SH-SY5Y (cell line): ENCODE measurements at regions not wholly inside any gene's neighbourhood (a gene's known extent, or its start where the extent isn't known, plus 50 kb on each side); places are given as distances from the start of the nearest gene placed in this dataset.

Experiments used
- GATA2 ChIP-seq: IDR thresholded peaks from 2 replicates; pipeline ENCODE4 v1.6.1; 2011; ENCODE audit warnings: mild to moderate bottlenecking, low read depth, low read length
- GATA3 ChIP-seq: IDR thresholded peaks from 2 replicates; pipeline ENCODE4 v1.6.1; 2011; ENCODE audit warnings: low read depth, mild to moderate bottlenecking, low read length, moderate library complexity

DNA sequence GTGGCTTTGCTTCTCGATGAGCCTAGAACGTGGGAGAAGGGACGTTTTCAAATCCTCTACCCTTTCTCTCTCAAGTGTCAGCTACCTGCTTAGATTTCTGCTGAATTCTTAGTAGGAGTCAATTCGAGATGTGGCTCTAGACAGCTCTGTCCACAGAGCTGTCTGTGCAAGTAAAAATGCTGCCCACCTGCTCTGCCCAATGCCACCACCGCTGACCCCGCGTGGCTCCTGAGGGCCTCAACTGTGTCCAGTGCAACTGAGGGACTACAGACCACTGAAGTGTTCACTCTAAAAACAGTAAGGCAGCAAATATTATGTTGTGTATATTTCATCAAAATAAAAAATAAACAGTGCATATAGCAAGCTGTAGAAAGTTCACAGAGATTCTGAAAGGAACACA is 266.3 kb downstream of the ZNF516 start:
- no peak for TF ChIP-seq GATA3
- TF ChIP-seq GATA2: no peak
